SK-N-SH (cell line): ENCODE measurements at regions not wholly inside any gene's neighbourhood (a gene's known extent, or its start where the extent isn't known, plus 50 kb on each side); places are given as distances from the start of the nearest gene placed in this dataset.

Experiments used
- CTCF ChIP-seq: fragments of 200-600 bp; sonication (generic); IDR thresholded peaks from 2 replicates; pipeline ENCODE4 v1.6.1; 2017; ENCODE audit warnings: antibody characterized with exemption, mild to moderate bottlenecking, moderate library complexity
- EP300 ChIP-seq, 2 experiments: IDR thresholded peaks; 2 replicates each; pipeline versions ENCODE4 v1.4.0 to v1.6.1; 2012; ENCODE audit warnings: borderline replicate concordance in 1 of 2, low read depth in 1 of 2, low read length in 1 of 2
- EZH2phosphoT487 ChIP-seq: fragments of 200-600 bp; sonication (generic); IDR thresholded peaks from 2 replicates; pipeline ENCODE4 v1.6.1; 2017; ENCODE audit warnings: low read depth, mixed run types, mild to moderate bottlenecking, antibody characterized with exemption, moderate library complexity, borderline replicate concordance
- FOXJ3 ChIP-seq: sonication (generic); formaldehyde crosslinking; IDR thresholded peaks from 2 replicates; pipeline ENCODE4 v1.5.1; 2020; ENCODE audit warnings: mild to moderate bottlenecking, missing genetic modification reagents
- FOXM1 ChIP-seq: IDR thresholded peaks from 2 replicates; pipeline ENCODE4 v1.4.0; 2012; ENCODE audit warnings: low read depth, mild to moderate bottlenecking
- MXI1 ChIP-seq: IDR thresholded peaks from 2 replicates; pipeline ENCODE4 v1.6.1; 2012; ENCODE audit warnings: mild to moderate bottlenecking, low read depth, low read length, improper control_type of control experiment
- SIN3A ChIP-seq: IDR thresholded peaks from 2 replicates; pipeline ENCODE4 v1.6.1; 2012; ENCODE audit warnings: low read depth, mild to moderate bottlenecking, low read length, moderate library complexity, borderline replicate concordance
- SMC3 ChIP-seq: IDR thresholded peaks from 2 replicates; pipeline ENCODE4 v1.6.1; 2012; ENCODE audit warnings: low read depth, low read length, improper control_type of control experiment
- TCF12 ChIP-seq: IDR thresholded peaks from 2 replicates; pipeline ENCODE4 v1.4.0; 2012
- USF1 ChIP-seq: IDR thresholded peaks from 2 replicates; pipeline ENCODE4 v1.4.0; 2012; ENCODE audit warnings: low read depth, borderline replicate concordance
- TF ChIP-seq, protein P1 (sequence below): IDR thresholded peaks from 2 replicates; pipeline ENCODE4 v1.4.0; 2012; ENCODE audit warnings: low read depth, borderline replicate concordance
- TF ChIP-seq, protein P2 (sequence below): IDR thresholded peaks from 2 replicates; pipeline ENCODE4 v1.6.1; 2012; ENCODE audit warnings: mild to moderate bottlenecking, low read depth, low read length, moderate library complexity

- TF ChIP-seq CTCF (no peak), FOXM1 (no peak), EZH2phosphoT487 (no peak), MXI1 (no peak), EP300 (IDR thresholded peaks at IDR 0.05; ENCODE audit: borderline replicate concordance in 1 of 2, low read depth in 1 of 2, low read length in 1 of 2) (no peak), SMC3 (no peak), USF1 (no peak), TCF12 (no peak), FOXJ3 (no peak), SIN3A (no peak)
- TF ChIP-seq, protein P1, sequence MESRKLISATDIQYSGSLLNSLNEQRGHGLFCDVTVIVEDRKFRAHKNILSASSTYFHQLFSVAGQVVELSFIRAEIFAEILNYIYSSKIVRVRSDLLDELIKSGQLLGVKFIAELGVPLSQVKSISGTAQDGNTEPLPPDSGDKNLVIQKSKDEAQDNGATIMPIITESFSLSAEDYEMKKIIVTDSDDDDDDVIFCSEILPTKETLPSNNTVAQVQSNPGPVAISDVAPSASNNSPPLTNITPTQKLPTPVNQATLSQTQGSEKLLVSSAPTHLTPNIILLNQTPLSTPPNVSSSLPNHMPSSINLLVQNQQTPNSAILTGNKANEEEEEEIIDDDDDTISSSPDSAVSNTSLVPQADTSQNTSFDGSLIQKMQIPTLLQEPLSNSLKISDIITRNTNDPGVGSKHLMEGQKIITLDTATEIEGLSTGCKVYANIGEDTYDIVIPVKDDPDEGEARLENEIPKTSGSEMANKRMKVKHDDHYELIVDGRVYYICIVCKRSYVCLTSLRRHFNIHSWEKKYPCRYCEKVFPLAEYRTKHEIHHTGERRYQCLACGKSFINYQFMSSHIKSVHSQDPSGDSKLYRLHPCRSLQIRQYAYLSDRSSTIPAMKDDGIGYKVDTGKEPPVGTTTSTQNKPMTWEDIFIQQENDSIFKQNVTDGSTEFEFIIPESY = no peak
- TF ChIP-seq, protein P2, sequence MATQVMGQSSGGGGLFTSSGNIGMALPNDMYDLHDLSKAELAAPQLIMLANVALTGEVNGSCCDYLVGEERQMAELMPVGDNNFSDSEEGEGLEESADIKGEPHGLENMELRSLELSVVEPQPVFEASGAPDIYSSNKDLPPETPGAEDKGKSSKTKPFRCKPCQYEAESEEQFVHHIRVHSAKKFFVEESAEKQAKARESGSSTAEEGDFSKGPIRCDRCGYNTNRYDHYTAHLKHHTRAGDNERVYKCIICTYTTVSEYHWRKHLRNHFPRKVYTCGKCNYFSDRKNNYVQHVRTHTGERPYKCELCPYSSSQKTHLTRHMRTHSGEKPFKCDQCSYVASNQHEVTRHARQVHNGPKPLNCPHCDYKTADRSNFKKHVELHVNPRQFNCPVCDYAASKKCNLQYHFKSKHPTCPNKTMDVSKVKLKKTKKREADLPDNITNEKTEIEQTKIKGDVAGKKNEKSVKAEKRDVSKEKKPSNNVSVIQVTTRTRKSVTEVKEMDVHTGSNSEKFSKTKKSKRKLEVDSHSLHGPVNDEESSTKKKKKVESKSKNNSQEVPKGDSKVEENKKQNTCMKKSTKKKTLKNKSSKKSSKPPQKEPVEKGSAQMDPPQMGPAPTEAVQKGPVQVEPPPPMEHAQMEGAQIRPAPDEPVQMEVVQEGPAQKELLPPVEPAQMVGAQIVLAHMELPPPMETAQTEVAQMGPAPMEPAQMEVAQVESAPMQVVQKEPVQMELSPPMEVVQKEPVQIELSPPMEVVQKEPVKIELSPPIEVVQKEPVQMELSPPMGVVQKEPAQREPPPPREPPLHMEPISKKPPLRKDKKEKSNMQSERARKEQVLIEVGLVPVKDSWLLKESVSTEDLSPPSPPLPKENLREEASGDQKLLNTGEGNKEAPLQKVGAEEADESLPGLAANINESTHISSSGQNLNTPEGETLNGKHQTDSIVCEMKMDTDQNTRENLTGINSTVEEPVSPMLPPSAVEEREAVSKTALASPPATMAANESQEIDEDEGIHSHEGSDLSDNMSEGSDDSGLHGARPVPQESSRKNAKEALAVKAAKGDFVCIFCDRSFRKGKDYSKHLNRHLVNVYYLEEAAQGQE = no peak
These were observed 195.4 kb upstream of the C1orf174 start for GRCh38 chr1:4095433-4095971.
